ENCODE measurements at regions not wholly inside any gene's neighbourhood (a gene's known extent, or its start where the extent isn't known, plus 50 kb on each side); places are given as distances from the start of the nearest gene placed in this dataset.

DNA sequence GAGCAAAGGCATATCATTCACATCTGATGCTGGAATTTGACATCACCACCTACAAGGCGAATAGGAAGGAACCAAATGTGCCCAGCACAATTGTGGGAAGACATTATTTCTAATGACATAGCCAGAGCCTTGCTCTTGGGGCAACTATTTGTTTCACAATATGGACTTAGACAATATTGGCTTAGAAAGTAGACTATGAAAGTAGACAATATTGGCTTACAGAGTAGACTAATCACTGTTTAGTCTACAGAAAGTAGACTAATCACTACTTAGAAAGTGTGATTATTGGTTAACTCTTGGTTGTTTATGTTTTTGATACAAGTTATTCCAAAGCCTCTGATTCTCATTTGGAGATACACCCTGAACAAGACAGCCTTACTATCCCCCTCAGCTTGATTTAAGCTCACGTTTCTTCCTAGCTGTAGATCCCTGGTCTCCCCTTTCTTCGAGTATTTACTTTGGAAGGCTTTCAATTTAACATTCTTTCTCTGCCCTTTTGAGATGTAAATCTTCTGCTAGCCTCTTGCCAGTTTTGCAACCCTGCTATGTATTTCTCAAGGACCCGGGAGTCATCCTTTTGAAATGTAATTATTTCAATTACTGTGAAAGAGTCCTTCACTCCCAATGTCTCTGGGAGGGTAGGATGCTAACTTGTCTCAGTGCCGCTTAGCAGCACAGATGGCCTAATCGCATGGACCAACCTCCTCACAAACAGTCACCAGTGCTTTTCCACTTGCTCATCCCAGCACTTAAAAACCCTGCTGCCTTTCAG lies 843.2 kb downstream of the GALC start:
- TF ChIP-seq, protein P1, sequence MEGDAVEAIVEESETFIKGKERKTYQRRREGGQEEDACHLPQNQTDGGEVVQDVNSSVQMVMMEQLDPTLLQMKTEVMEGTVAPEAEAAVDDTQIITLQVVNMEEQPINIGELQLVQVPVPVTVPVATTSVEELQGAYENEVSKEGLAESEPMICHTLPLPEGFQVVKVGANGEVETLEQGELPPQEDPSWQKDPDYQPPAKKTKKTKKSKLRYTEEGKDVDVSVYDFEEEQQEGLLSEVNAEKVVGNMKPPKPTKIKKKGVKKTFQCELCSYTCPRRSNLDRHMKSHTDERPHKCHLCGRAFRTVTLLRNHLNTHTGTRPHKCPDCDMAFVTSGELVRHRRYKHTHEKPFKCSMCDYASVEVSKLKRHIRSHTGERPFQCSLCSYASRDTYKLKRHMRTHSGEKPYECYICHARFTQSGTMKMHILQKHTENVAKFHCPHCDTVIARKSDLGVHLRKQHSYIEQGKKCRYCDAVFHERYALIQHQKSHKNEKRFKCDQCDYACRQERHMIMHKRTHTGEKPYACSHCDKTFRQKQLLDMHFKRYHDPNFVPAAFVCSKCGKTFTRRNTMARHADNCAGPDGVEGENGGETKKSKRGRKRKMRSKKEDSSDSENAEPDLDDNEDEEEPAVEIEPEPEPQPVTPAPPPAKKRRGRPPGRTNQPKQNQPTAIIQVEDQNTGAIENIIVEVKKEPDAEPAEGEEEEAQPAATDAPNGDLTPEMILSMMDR (IDR thresholded peaks at IDR 0.05), result no peak
- TF ChIP-seq SIN3A (IDR thresholded peaks at IDR 0.05; ENCODE audit: borderline replicate concordance, insufficient read depth, low read depth, low read length) (no peak), POLR2AphosphoS5 (IDR thresholded peaks at IDR 0.05; ENCODE audit: low read depth, low read length) (no peak), TCF7L2 (IDR thresholded peaks at IDR 0.05; ENCODE audit: low read depth, low read length) (no peak)
- TF ChIP-seq, protein P2, sequence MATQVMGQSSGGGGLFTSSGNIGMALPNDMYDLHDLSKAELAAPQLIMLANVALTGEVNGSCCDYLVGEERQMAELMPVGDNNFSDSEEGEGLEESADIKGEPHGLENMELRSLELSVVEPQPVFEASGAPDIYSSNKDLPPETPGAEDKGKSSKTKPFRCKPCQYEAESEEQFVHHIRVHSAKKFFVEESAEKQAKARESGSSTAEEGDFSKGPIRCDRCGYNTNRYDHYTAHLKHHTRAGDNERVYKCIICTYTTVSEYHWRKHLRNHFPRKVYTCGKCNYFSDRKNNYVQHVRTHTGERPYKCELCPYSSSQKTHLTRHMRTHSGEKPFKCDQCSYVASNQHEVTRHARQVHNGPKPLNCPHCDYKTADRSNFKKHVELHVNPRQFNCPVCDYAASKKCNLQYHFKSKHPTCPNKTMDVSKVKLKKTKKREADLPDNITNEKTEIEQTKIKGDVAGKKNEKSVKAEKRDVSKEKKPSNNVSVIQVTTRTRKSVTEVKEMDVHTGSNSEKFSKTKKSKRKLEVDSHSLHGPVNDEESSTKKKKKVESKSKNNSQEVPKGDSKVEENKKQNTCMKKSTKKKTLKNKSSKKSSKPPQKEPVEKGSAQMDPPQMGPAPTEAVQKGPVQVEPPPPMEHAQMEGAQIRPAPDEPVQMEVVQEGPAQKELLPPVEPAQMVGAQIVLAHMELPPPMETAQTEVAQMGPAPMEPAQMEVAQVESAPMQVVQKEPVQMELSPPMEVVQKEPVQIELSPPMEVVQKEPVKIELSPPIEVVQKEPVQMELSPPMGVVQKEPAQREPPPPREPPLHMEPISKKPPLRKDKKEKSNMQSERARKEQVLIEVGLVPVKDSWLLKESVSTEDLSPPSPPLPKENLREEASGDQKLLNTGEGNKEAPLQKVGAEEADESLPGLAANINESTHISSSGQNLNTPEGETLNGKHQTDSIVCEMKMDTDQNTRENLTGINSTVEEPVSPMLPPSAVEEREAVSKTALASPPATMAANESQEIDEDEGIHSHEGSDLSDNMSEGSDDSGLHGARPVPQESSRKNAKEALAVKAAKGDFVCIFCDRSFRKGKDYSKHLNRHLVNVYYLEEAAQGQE (IDR thresholded peaks at IDR 0.05; ENCODE audit: insufficient read depth in 1 of 2, low read depth in 2 of 2, low read length in 1 of 2), result no peak

Measured in Panc1 (cell line).